COR-L47 (cell line): ENCODE measurements at regions not wholly inside any gene's neighbourhood (a gene's known extent, or its start where the extent isn't known, plus 50 kb on each side); places are given as distances from the start of the nearest gene placed in this dataset.
"Not testable (repeated sequence)": the region's sequence is repeated elsewhere in the genome, so short reads cannot be mapped to it uniquely, and the experiment has no call there.

ENCODE experiments used
- DNase-seq: peaks from one replicate; lab custom pipeline; 2025; lab: John Stamatoyannopoulos, UW

DNA sequence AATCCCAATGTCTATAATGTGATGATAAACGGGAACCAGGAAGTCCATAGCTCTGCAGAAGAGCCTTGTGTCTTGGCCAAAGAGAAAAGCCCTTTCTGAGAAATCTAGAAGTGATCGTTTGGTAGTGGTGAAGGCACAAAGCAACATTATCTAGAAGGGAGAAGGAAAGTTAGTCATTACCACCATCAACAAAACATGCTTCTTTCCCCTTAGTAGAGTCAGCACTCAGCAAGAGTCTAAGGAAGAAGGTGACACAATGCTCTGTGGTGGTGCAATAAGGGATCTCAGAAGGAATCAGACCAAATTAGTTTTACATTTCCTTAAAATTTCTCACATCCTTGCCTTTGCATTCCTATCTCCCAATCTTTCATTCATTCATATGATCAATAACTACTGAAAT, 134.4 kb upstream of the PRDX6 start:
- no peak for DNase-seq

DNA sequence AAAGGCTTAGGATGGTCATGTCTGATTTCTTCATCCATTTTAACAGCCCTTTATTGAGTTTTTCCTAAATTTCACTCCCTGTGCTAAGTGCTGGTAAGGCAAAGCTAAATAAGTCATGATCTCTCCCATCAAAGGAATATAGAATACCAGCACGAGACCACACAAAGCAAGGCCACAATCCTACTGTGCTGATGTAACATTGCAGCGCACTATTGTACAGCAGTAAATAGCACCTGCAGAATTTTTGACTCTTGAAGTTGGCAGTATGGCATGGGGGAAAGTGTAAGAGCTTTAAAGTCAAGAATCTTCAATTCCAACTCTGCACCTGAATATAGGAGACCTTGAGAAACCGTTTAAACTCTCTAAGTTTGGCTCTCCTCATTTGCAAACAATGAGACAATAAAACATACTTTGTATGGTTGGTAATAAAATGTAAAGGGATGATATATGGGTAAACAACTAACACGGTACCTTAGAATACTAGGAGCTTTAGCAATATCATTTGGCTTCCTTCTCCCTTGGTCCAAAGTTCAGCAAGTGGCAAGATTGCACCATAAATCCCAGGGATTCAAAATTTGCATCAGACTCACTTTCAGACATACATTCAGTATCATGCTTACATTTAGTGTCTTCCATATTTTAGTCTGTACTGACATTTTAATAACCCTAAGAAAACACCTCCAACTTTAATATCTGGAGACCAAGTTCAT, 132.9 kb upstream of the PRDX6 start:
- DNase-seq, result no peak

DNA sequence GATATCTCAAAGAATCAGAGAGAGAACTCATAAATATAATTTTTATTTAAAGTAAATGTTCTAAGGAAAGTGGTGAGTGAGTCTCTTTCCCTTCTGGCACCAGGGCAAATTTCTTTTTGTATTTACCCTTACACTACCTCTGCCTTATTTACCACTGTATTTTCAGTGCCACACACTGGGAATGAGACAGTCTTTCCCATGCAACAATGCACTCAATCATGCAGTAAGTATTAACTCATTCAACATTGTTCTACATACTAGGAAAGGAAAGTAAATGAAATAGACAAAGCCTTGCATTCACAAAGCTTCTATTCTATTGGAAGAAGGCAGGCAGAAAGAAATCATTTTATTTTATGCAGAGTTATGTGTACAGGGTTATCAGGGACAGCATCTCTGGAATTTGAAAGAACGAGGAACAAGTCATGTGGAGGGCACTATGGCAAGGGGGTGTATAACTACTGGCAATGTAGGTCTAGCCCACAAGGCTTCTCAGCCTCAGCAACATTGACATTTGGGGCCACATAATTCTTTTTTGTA, 129.8 kb upstream of the PRDX6 start:
- no peak for DNase-seq

DNA sequence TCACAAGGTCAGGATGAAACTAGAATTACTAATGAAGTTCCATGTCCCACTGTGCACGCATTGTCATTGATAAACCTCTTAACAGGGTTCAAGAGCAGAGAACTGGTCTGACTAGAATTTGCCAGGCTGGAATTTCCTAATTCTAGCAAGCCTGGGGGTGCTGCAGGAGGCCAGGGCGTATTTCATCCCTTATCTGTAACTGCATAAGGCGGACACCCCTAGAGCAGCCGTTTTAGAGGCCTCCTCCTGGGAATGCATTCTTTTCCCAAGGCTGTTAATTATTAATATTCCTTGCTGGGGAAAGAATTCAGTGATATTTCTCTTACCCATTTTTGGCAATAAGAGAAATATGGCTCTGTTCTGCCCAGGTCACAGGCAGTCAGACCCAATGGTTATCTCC, 124.5 kb upstream of the PRDX6 start:
- DNase-seq, result not testable (repeated sequence)

DNA sequence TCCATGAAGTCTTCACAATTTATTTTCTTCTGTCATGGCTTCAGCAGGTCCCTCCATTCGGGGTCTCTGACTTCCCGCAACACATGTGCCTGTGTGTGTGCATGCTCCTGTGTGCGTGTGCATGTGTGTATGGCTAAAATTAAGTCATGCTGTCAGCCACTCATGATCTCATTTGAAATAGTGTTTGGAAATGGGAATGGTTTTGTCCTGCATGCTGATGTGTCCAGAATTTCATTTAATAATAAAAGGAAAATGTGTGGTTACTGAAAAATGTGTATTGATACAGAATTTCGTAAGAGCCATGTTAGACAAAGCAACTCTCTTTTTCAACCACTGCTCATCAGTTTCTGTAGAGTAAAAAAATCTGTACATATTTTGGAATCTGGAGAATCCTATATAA, 123.8 kb upstream of the PRDX6 start:
- DNase-seq, result no peak

DNA sequence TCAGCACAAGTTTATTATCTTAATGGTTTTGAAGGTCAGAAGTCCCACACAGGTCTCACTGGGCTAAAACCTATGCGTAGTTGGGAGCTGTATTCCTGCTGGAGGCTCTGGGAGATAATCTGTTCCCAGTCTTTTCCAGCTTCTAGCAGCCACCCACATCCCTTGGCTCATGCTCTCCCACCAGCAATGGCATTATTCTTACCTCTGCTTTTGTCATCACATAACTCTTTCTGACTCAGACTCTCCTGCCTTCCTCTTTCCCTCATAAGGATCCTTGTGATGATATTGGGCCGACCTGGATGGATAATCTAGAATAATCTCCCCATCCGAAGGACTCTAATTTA, 122.2 kb upstream of the PRDX6 start:
- no peak for DNase-seq

DNA sequence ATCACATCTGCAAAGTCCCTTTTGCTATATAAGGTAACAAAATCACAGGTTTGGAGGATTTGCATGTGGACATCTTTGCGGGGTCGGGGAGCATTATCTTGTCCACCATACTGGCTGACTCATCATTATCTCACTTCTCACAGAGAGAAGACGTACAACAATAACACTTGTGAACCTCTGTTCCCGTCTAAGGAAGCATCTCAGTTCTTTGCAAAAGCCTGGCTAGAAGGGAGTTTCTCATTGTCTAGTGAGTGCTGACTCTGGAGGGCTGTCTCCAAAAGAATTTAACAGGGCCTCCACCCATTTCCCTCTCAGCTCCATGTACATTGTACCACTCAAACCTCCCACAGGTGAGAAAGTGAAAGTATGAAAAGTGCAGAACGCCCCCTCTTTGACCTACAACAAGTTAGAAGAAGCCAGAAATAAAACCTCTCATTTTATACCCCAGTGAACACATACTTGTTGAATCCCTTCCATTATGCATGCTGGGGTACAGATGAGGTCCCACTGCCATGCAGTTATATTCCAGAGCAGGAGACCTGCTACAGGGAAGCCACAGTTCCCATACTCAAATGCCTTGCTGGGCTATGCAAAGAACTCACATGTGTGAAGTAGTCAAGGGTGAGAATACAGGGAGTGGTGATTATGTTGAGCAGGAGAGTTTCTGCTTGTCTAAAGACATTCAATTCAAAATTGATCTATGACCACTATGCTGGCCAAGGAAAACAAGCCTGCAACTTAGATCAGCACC, 121.7 kb upstream of the PRDX6 start:
- no peak for DNase-seq

DNA sequence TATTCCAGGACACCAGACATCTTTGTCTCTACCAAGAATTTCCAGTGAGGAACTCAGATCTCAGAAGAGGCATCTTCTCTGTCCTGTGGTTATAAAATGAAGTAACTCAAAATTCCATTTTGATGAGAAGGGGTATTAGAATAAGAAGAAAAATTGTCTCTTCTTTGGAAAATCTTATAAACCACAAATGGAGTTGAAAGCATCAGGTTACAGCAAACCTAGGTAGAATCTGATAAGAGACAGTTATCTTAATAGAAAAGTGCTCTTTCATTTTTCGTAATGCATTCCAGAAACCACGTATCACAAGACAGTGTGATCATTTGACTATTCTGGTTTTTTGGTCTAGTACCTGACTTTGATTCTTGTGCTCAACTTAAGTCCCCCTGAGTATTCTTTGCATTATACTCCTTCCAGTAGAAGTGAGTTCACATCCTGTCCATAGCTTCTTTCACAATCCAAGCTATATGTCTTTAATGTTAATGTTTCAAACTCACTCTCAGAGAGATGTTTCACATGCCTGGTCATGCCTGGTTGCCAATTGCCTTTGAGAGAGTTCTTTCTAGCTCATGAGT, 120.9 kb upstream of the PRDX6 start:
- DNase-seq, result no peak

DNA sequence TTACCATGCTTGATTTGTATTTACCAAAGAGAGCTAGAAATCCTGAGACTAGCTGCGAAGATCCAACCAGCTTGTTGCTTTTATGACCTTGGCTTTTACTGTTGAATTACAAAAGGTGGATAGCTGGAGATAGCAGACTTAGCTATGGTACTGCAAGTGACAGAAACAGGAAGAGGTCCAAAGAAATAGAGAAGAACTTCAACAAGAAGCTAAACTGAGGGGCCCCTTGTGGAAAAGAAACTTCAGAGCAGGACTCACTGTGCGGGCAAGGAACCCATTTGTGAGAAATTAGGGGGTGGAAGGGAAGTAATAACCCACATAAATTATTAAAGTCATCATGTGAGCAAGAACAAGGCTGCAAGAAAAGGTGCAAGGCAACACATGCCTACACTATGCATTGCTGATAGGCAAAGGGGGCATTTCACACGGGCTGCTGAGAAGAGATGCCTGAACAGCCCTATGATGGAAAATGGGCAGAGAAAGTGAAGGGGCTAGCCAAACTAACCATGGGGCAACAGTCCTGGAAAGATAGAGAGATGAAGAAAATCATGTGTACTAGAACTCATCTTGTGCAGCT, 116.6 kb upstream of the PRDX6 start:
- DNase-seq, result no peak

DNA sequence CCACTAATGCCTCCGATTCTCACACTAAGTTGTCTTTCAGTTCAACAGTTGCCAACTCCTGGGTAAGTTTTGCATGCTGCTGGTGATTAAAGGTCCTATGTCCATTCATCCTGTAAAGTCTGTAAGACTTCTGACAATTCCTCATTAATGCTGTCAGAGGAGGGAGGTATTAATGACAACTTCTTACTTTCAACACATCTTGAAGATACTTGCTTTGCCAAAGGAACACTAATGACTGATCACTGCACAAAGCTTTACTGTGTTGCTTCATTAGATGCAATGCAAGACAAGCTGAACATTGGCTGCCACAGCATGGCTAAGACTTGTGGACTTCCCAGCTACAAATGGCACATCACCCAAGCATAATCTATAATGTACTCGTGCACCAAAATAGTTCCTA, 114.6 kb upstream of the PRDX6 start:
- DNase-seq, result no peak

DNA sequence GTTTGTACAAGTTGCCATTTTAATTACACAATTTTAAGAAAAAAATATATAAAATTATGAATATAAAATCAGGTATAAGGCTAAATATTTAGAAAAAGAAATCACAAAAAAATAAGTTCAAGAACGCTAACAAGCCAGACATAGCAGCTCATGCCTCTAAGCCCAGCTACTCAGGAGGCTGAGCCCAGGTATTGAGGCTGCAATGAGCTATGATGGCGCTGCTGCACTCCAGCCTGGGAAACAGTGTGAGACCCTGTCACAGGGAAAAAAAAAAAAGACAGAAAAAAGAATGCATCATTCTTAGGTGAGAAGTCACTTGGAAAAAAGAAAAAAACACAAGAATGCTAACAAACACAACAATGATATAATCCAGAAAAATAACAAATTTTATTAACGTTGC, 112.3 kb upstream of the PRDX6 start:
- no peak for DNase-seq

DNA sequence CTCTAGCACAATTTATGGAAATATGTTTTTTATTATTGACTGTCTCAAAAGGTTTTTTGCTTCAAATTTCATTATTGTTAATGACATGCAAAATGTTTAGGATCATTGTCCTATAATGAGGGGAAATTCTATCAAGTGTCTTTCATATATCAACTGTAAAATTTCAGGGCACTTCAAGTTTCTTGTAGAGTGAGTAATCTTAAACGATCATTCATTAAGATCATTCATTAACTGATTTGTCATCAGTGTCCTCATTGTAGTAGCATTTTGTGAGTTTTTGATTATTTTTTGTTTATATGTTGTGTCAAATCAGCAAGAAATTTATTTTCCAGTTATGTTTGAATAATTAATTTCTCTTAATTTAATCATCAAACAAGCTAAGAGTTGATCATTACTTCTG, 111.8 kb upstream of the PRDX6 start:
- DNase-seq, result no peak

DNA sequence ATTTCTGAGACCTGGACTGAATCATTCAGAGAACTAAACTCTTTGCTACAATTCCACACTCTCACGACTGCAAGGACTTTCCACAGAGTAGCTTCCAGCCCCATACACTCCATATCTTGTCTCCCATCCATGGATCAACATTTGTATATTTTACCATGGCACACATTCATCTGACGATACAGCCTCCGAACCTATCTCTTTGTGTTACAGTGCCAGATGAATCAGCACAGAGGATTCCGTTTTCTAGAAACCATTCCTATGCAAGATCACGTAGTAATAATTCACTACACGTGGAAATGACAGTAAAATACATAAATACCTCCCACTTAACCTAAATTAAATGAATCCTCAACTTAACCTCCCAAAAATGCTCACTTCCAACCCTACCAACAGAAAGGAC, 110.0 kb upstream of the PRDX6 start:
- DNase-seq, result no peak

DNA sequence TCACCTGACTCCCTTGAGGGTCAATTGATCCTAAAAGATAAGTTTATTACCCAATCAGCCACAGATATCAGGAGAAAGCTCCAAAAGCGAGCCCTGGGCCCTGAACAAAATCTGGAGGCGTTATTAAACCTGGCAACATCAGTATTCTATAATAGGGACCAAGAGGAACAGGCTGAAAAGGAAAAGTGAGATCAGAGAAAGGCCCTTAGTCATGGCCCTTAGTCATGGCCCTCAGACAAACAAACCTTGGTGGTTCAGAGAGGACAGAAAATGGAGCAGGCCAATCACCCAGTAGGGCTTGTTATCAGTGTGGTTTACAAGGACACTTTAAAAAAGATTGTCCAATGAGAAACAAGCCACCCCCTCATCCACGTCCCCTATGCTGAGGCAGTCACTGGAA, 106.5 kb upstream of the PRDX6 start:
- not testable (repeated sequence) for DNase-seq

DNA sequence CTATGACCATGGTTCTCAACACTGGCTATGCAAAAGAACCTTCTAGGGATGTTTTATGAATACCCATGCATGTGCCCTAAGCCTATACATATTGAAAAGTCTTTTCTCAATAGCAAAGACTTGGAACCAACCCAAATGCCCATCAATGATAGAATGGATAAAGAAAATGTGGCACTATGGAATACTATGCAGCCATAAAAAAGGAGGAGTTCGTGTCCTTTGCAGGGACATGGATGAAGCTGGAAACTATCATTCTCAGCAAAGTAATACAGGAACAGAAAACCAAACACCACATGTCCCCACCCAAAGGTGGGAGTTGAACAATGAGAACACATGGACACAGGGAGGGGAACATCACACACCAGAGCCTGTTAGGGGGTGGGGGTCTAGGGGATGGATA, 101.1 kb upstream of the PRDX6 start:
- not testable (repeated sequence) for DNase-seq

DNA sequence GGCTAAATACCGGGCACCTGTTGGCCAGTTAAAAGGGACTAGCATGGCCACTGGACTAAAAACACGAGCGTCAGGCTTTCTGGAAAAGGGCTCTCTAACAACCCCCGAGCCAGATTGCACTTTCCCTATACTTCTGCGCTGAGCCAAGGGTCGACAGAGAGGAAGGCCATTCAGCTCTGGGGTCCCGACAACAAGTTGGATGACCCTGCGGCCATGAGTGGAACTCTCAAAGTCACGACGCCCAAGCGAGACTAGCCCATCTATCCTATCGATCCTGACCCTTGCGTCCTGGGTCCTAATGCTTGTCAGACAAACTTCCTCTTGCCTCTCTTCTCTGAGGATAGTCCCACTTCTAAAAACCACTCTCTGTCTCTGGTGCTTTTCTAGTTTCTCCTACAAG, 99.9 kb upstream of the PRDX6 start:
- no peak for DNase-seq

DNA sequence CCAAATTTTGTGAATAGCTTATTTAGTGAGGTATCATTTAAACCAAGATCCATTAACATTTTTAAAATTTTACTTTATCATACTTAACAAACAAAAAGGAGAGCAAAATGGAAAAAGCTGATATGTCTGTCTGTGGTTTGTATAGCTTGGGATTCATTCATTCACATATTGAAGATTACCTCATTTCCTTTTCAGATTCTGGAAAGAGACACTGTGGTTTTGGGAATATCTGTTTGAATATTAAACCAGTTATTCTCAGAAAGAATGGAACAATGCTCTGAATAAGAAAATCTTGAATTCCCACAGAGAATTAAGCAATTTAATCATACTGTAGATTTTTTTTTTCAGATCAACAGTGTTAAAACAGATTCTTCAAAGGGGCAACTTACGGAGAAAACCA, 93.8 kb upstream of the PRDX6 start:
- no peak for DNase-seq

DNA sequence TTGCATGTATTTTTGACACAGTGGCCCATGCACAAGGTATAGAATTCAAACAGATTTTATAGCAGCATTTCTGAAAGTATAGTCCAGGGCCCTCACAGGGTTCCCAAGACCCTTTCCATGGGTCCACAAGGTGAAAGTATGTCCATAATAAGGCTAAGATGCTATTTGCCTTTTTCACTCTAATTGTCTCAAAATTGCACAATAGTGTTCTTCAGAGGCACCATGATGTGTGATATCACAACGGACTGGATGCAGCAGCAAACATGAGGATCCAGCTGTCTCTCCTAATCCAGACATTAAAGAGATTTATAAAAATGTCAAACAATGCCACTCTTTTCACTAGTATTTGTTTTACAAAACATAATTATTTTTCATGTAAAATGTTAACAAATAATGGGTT, 88.8 kb upstream of the PRDX6 start:
- DNase-seq, result no peak

DNA sequence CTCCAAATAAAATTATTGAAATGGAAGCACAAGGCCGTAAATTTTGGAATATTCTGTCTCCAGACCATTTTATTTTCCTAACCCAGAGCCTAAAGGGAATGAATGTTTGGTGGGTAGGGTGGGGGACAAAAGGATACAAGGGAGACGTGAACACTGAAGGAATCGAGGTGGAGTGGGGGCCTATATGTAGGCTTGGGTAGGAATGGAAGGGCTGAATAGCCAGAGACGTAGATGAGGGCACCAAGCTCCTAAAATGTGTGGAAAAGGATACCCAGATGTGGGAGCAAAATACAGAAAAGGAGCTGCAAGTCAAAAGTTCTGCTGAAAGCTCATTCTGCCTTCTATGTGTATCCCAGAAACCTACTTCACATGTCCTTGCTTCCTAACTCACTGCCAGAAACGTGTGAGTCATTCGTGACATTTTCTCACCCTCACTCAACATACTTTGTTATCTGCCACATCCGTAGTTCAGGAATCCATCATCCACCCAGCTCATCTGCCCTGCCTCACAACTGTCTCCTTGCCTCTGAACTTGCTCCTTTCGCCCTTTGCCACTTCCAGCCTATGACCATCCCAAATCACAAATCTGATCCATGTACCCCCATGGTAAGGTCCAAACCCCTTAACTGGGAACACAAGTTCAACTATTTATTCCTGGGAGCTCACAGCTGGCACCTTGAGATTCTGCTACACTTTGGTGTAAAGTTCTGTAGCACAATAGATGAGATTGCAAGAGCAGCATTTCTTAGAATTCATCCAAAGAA, 84.1 kb upstream of the PRDX6 start:
- no peak for DNase-seq

DNA sequence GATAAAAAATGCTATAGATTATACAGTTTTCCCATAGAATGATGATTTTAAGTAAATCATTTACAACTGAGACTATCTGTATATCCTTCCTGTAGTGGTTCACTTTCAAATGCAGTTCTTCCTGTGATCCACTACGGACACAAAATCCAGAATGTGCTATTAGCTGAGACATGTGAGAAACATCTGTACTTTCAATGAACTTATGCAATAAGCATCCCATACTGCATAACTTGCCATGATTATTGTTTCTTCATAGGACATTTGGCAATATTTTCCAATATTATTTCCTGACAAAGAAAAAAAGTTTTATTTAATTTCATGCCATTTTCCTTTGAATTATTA, 83.5 kb upstream of the PRDX6 start:
- no peak for DNase-seq

DNA sequence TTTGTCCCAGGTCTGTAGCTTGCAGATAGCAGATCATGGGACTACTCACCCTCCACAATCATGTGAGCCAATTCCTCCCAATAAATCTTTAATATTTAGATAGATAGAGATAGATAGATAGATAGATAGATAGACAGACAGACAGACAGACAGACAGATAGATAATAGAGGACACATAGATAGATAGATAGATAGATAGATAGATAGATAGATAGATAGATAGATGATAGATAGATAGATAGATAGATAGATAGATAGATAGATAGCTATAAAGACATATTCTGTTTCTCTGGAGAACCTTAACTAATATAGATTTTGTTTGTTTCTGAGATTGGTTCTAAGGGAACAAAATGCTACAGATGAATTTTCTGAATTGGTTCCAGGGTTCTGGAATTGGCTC, 82.3 kb upstream of the PRDX6 start:
- DNase-seq, result not testable (repeated sequence)

DNA sequence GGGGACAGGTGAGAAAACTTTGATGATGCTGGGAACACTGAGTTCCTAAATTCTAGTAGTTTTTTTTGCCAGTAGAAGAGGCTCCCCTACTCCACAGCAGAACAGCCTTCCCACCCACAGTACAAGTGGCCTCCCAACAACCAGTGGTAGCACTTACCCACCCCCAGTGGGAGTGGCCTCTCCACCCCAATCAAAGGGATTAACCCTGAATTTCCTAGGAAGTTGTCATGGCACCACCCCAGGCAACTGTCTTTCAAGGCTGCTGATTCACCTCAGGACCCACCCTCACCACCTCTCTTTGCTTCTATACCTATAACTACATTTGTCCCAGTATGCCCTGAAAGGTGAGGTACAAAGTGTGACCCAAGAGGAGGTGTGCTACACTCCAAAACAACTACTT, 81.4 kb upstream of the PRDX6 start:
- DNase-seq, result no peak
